GM23338 (cell line): ENCODE measurements at regions not wholly inside any gene's neighbourhood (a gene's known extent, or its start where the extent isn't known, plus 50 kb on each side); places are given as distances from the start of the nearest gene placed in this dataset.

Experiments
- ATAC-seq: fragments of 200-7000 bp; cut with Tn5 transposase; 3 replicates; pipeline ENCODE4 v1.9.1; 2020
- DNase-seq: peaks from one replicate; pipeline ENCODE4 v3.0.0-alpha.2; 2015; ENCODE audit warnings: low spot score
- H2AFZ ChIP-seq: fragments of 200-600 bp; sonication (generic); 2 replicates; pipeline ENCODE4 v1.8.0; 2016; ENCODE audit warnings: antibody characterized with exemption, mild to moderate bottlenecking, moderate library complexity
- H3F3A ChIP-seq: fragments of 200-600 bp; sonication (generic); replicated peaks from 2 replicates; pipeline ENCODE4 v1.8.0; 2017; ENCODE audit warnings: antibody characterized with exemption, mixed run types, low read depth
- H3K27ac ChIP-seq: fragments of 200-600 bp; sonication (generic); 2 replicates; pipeline ENCODE4 v1.6.1; 2016; ENCODE audit warnings: low read depth
- H3K27me3 ChIP-seq: fragments of 200-600 bp; sonication (generic); 2 replicates; pipeline ENCODE4 v1.8.0; 2016; ENCODE audit warnings: mild to moderate bottlenecking, mixed run types, moderate library complexity; ENCODE audit not compliant: insufficient read depth
- H3K36me3 ChIP-seq: fragments of 200-600 bp; sonication (generic); 2 replicates; pipeline ENCODE4 v1.8.0; 2016; ENCODE audit warnings: mild to moderate bottlenecking; ENCODE audit not compliant: insufficient read depth
- H3K4me1 ChIP-seq: fragments of 200-600 bp; sonication (generic); 2 replicates; pipeline ENCODE4 v1.8.0; 2016; ENCODE audit warnings: mild to moderate bottlenecking, moderate library complexity; ENCODE audit not compliant: insufficient read depth
- H3K4me2 ChIP-seq: fragments of 200-600 bp; sonication (generic); 2 replicates; pipeline ENCODE4 v1.7.1; 2017; ENCODE audit warnings: mixed run types
- H3K4me3 ChIP-seq: fragments of 200-600 bp; sonication (generic); 2 replicates; pipeline ENCODE4 v1.6.1; 2016; ENCODE audit warnings: mixed run types
- H3K79me2 ChIP-seq: fragments of 200-600 bp; sonication (generic); replicated peaks from 2 replicates; pipeline ENCODE4 v1.8.0; 2017; ENCODE audit warnings: mild to moderate bottlenecking; ENCODE audit not compliant: insufficient read depth
- H3K9me2 ChIP-seq: fragments of 200-600 bp; sonication (generic); 2 replicates; pipeline ENCODE4 v1.8.0; 2017; ENCODE audit not compliant: insufficient read depth
- H4K20me1 ChIP-seq: fragments of 200-600 bp; sonication (generic); replicated peaks from 2 replicates; pipeline ENCODE4 v1.8.0; 2017; ENCODE audit warnings: mild to moderate bottlenecking; ENCODE audit not compliant: insufficient read depth
- H3K27ac Mint-ChIP-seq: 2 replicates; pipeline ENCODE4 v1.8.0; 2020; ENCODE audit warnings: inconsistent platforms, mild to moderate bottlenecking, moderate library complexity, mixed read lengths
- H3K27me3 Mint-ChIP-seq: 3 replicates; pipeline ENCODE4 v1.8.0; 2022; ENCODE audit warnings: low read depth, mild to moderate bottlenecking, moderate library complexity, mixed read lengths, inconsistent platforms; ENCODE audit not compliant: insufficient read depth, poor library complexity
- H3K36me3 Mint-ChIP-seq: 3 replicates; pipeline ENCODE4 v1.8.0; 2021; ENCODE audit warnings: low read depth, mild to moderate bottlenecking, inconsistent platforms, moderate library complexity, mixed read lengths
- H3K4me1 Mint-ChIP-seq: 3 replicates; pipeline ENCODE4 v1.8.0; 2020; ENCODE audit warnings: mild to moderate bottlenecking, inconsistent platforms, mixed read lengths
- H3K4me3 Mint-ChIP-seq: 3 replicates; pipeline ENCODE4 v1.8.0; 2021; ENCODE audit warnings: moderate library complexity, mild to moderate bottlenecking, inconsistent platforms, mixed read lengths
- H3K9me3 Mint-ChIP-seq: 3 replicates; pipeline ENCODE4 v1.8.0; 2020; ENCODE audit warnings: moderate library complexity, mild to moderate bottlenecking, inconsistent platforms, mixed read lengths
- CTCF ChIP-seq, 2 experiments: fragments of 200-600 bp in 1 of 2; sonication (generic) in 1 of 2; conservative IDR thresholded peaks; 2 replicates each; pipeline versions ENCODE4 v1.5.1 to v1.6.1; 2016 to 2017; ENCODE audit warnings: antibody characterized with exemption in 2 of 2, low read depth in 2 of 2, mild to moderate bottlenecking in 2 of 2, moderate library complexity in 1 of 2
- EZH2 ChIP-seq: fragments of 200-600 bp; sonication (generic); IDR thresholded peaks from one replicate; pipeline ENCODE4 v1.8.0; 2017; ENCODE audit warnings: antibody characterized with exemption, mild to moderate bottlenecking, low read depth; ENCODE audit not compliant: unreplicated experiment
- EZH2phosphoT487 ChIP-seq: fragments of 200-600 bp; sonication (generic); IDR thresholded peaks from one replicate; pipeline ENCODE4 v1.8.1; 2018; ENCODE audit warnings: antibody characterized with exemption; ENCODE audit not compliant: unreplicated experiment
- ZNF331 ChIP-seq: fragments of 250-450 bp; sonication (Bioruptor Pico); IDR thresholded peaks from 2 replicates; pipeline ENCODE4 v1.5.0; 2020; ENCODE audit warnings: low read depth, mild to moderate bottlenecking, moderate library complexity
- ZNF462 ChIP-seq: fragments of 250-450 bp; sonication (Bioruptor Pico); IDR thresholded peaks from 2 replicates; pipeline ENCODE4 v1.5.0; 2020; ENCODE audit warnings: mild to moderate bottlenecking, moderate library complexity

- Histone ChIP-seq H3K4me3 (no peak overlapping the region), H3K79me2 (no peaks in the 10 kb centered on the region), H3K4me1 (no peaks in the 10 kb centered on the region), H3K27ac (no peak overlapping the region), H2AFZ (no peak overlapping the region), H3K4me2 (no peak overlapping the region), H3K36me3 (no peaks in the 10 kb centered on the region), H4K20me1 (no peaks in the 10 kb centered on the region), H3F3A (no peaks in the 10 kb centered on the region), H3K9me2 (no peaks in the 10 kb centered on the region), H3K27me3 (no peaks in the 10 kb centered on the region)
- no peak overlapping the region for H3K4me3 Mint-ChIP-seq
- no peaks in the 10 kb centered on the region for H3K36me3 Mint-ChIP-seq
- no peak for ATAC-seq
- no peaks in the 10 kb centered on the region for H3K27me3 Mint-ChIP-seq
- peaks cover 8% of the 10 kb centered on the region; the same call in 2 of the 3 replicates for H3K9me3 Mint-ChIP-seq
- no peak for DNase-seq
- no peak overlapping the region for H3K27ac Mint-ChIP-seq
- no peaks in the 10 kb centered on the region for H3K4me1 Mint-ChIP-seq
- TF ChIP-seq CTCF (conservative IDR thresholded peaks at IDR 0.05; ENCODE audit: low read depth in 2 of 2) (no peak), ZNF462 (CRISPR knock-in tag) (no peak), EZH2phosphoT487 (no peak), EZH2 (no peak), ZNF331 (CRISPR knock-in tag) (no peak)
Measured at GRCh38 chr4:166414431-166414830, 541.4 kb downstream of the TLL1 start.
